ENCODE measurements at regions not wholly inside any gene's neighbourhood (a gene's known extent, or its start where the extent isn't known, plus 50 kb on each side); places are given as distances from the start of the nearest gene placed in this dataset.

DNA sequence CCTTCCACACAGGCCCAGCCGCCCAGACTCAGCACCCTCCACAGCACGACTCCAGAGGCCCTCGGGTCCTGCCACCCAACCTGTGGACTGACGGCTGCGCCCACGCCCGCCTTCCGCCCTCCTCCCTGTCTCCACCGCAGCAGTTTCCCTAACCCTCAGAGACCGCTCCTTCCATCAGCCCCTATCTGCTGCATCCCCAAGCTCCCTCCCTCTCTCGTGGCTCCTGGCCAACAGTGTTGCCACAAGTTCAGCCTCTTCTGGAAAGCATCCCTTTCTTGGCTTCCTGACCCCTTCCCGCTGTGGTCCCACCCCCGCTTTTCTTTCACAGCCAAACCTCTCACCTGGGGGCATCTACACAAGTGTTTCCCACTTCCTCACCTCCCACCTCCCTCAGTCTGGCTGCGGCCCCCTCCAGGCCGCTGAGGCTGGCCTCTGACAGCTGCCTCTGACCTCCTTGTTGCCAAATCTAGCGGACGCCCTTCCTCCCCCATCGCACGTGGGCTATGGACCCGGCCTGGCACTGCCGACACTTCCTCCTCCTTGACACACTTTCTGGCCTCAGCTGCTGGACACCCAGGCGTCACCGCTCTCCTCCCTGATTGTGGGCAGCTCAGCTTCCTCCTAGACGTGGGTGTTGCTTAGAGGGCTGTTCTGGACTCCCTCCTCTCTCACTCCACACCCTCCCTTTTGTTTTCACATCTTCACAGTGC, 168.8 kb upstream of the TLE3 start:
- intact Hi-C loops (cut with DNase I): no loop called here
- WGBS: 64% methylated on average over 24 of the region's 24 CpGs
- no peaks in the 10 kb centered on the region for H3K27me3 ChIP-seq
- TF ChIP-seq POLR2AphosphoS5 (IDR thresholded peaks at IDR 0.05) (peak; percentile 29 to 53), POLR2A (IDR thresholded peaks at IDR 0.05; ENCODE audit: low read depth) (no peak), EP300 (IDR thresholded peaks at IDR 0.05) (no peak)
- TF ChIP-seq, protein P1, sequence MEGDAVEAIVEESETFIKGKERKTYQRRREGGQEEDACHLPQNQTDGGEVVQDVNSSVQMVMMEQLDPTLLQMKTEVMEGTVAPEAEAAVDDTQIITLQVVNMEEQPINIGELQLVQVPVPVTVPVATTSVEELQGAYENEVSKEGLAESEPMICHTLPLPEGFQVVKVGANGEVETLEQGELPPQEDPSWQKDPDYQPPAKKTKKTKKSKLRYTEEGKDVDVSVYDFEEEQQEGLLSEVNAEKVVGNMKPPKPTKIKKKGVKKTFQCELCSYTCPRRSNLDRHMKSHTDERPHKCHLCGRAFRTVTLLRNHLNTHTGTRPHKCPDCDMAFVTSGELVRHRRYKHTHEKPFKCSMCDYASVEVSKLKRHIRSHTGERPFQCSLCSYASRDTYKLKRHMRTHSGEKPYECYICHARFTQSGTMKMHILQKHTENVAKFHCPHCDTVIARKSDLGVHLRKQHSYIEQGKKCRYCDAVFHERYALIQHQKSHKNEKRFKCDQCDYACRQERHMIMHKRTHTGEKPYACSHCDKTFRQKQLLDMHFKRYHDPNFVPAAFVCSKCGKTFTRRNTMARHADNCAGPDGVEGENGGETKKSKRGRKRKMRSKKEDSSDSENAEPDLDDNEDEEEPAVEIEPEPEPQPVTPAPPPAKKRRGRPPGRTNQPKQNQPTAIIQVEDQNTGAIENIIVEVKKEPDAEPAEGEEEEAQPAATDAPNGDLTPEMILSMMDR (IDR thresholded peaks at IDR 0.05): no peak
- H3K27ac ChIP-seq (replicated peaks in 1 of 4): peak overlapping the region in 2 of 4 donors; percentile 45 to 47
- H3K36me3 ChIP-seq: no peaks in the 10 kb centered on the region
- H3K4me1 ChIP-seq: peaks cover 74 to 77% (median 76%) of the 10 kb centered on the region in 4 donors
- peak; percentile 94 for DNase-seq (ENCODE audit: extremely low spot score)
- H3K9me3 ChIP-seq: no peaks in the 10 kb centered on the region
- no peak overlapping the region for H3K4me3 ChIP-seq

DNA sequence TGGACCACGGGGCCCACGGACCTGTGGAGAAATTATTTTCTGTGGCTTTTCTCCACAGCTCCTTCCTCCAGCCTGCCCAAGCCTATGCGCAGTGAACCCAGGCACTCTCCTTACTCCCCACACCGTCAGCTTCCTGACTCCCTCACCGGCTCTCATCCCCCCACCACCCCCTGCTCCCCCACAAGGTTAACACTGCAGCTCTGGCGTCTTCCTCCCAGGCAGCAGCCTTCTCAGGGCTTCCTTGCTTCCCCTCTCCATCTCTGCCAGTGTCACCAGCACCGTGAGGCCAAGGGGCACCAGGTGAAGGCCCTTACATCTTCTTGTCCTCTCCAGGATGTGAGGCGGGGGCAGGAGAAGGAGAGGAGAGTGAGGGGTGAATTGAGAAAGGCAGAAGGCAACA, 168.3 kb upstream of the TLE3 start:
- DNase-seq (ENCODE audit: extremely low spot score): no peak
- Histone ChIP-seq H3K4me3 (no peak overlapping the region), H3K9me3 (no peaks in the 10 kb centered on the region), H3K36me3 (no peaks in the 10 kb centered on the region), H3K27ac (replicated peaks in 1 of 4) (peak overlapping the region in 2 of 4 donors; percentile 45 to 47), H3K4me1 (peaks cover 70 to 71% (median 71%) of the 10 kb centered on the region in 4 donors), H3K27me3 (no peaks in the 10 kb centered on the region)
- WGBS: 93% methylated on average over 8 of the region's 8 CpGs
- intact Hi-C loops (cut with DNase I): no loop called here
- TF ChIP-seq POLR2AphosphoS5 (IDR thresholded peaks at IDR 0.05) (no peak), POLR2A (IDR thresholded peaks at IDR 0.05; ENCODE audit: low read depth) (no peak), EP300 (IDR thresholded peaks at IDR 0.05) (no peak)
- TF ChIP-seq, protein P1 (IDR thresholded peaks at IDR 0.05): no peak

DNA sequence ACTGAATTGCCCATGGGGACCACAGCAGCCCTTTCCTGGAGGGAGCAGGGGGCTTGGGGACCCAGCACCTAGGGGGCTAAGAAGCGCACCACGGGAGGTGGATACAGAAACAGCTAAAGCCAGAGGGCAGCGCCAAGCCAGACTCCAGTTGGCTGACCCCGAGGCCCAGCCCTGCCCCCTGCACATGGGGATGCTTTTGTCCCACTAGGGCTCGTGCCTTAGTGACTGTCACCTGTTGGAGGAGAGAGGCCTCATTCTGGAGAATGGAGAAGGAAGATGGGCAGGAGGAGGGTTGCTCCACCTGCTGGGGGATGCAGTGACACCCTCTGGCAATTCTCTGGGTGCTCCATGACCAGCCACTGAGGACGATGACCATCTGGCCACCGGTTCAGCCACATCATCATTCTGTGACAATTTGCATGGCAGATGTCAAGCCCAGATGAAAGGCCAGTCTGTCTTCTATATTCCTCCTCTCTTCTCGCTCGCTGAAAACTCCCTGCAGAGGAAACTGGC, 167.8 kb upstream of the TLE3 start:
- Histone ChIP-seq H3K9me3 (no peaks in the 10 kb centered on the region), H3K4me1 (peaks cover 65 to 67% (median 66%) of the 10 kb centered on the region in 4 donors), H3K4me3 (no peak overlapping the region), H3K27ac (replicated peaks in 1 of 4) (no peak overlapping the region), H3K36me3 (no peaks in the 10 kb centered on the region), H3K27me3 (no peaks in the 10 kb centered on the region)
- intact Hi-C loops (cut with DNase I): no loop called here
- no peak for DNase-seq (ENCODE audit: extremely low spot score)
- TF ChIP-seq POLR2AphosphoS5 (IDR thresholded peaks at IDR 0.05): no peak
- TF ChIP-seq, protein P1 (IDR thresholded peaks at IDR 0.05): peak in 2 of 3 experiments; percentile 22 to 31
- 97% methylated on average over 8 of the region's 9 CpGs for WGBS

DNA sequence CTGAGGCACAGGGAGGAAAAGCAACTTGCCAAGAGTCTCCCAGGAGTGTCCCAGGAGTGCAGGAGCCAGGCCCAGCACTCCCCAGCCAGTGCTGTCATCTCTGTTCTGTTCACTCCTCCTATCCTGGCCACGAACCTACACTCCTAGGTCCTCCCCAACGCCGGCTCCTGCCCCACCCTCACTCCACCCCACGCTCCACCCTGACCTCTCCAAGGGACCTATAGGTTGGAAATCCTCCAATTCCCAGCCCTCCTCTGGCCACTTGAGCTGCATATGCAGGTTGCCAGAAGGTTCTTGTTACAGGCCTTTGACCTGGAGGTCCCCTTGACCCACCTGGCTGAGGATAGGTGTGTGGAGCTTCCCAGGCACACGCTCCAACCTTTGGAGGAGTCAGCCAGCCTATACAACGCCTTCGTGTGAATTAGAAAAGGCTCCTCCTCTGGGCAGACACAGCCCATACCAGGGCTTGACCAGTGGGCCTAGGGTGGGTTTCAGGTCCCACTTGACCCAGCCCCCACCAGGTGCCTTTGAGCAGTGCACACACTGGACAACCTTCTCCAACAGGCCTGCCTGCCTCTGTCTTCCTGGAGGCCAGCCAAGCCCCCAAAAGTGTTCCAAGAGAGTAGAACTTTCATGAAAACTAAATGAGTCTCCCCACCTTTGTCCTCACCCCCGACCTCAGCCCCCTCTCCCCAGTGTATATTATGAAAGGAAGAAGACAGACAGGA, 167.2 kb upstream of the TLE3 start:
- no peaks in the 10 kb centered on the region for H3K9me3 ChIP-seq
- no peaks in the 10 kb centered on the region for H3K27me3 ChIP-seq
- H3K4me1 ChIP-seq: peaks cover 59 to 62% (median 60%) of the 10 kb centered on the region in 4 donors
- WGBS: 81% methylated on average over 8 of the region's 8 CpGs
- no peak for DNase-seq (ENCODE audit: extremely low spot score)
- H3K27ac ChIP-seq (replicated peaks in 1 of 4): peak overlapping the region in 2 of 4 donors; percentile 51 to 65
- intact Hi-C loops (cut with DNase I): no loop called here
- H3K4me3 ChIP-seq: no peak overlapping the region
- TF ChIP-seq, protein P1 (IDR thresholded peaks at IDR 0.05): no peak
- TF ChIP-seq EP300 (IDR thresholded peaks at IDR 0.05) (no peak), POLR2A (IDR thresholded peaks at IDR 0.05; ENCODE audit: low read depth) (no peak), POLR2AphosphoS5 (IDR thresholded peaks at IDR 0.05) (no peak)
- H3K36me3 ChIP-seq: no peaks in the 10 kb centered on the region
